ENCODE measurements at regions not wholly inside any gene's neighbourhood (a gene's known extent, or its start where the extent isn't known, plus 50 kb on each side); places are given as distances from the start of the nearest gene placed in this dataset.

- Histone ChIP-seq H3K9me3 (replicated peaks in 1 of 2; ENCODE audit: control insufficient read depth in 1 of 2, insufficient read depth in 1 of 2, low read length in 2 of 2) (no peaks in the 10 kb centered on the region), H4K20me1 (ENCODE audit: insufficient read depth, low read length) (no peaks in the 10 kb centered on the region), H3K27me3 (ENCODE audit: control insufficient read depth in 2 of 2, insufficient read depth in 2 of 2, low read length in 2 of 2) (peaks cover 7 to 11% of the 10 kb centered on the region in 2 donors), H3K4me1 (ENCODE audit: control insufficient read depth in 1 of 2, insufficient read depth in 2 of 2, low read length in 2 of 2) (no peaks in the 10 kb centered on the region), H3K79me2 (ENCODE audit: insufficient read depth, low read length) (no peaks in the 10 kb centered on the region), H3K4me2 (replicated peaks; ENCODE audit: extremely low read depth, low read length, poor library complexity, severe bottlenecking) (no peak overlapping the region), H3K4me3 (replicated peaks in 1 of 3; ENCODE audit: low read depth in 2 of 3, low read length in 3 of 3) (no peak overlapping the region), H3K27ac (ENCODE audit: low read depth in 1 of 2, low read length in 2 of 2) (no peak overlapping the region), H3K9ac (ENCODE audit: insufficient read depth, low read length, poor library complexity, severe bottlenecking) (no peak overlapping the region), H3K36me3 (replicated peaks in 1 of 2; ENCODE audit: control insufficient read depth in 1 of 2, insufficient read depth in 2 of 2, low read length in 2 of 2) (no peaks in the 10 kb centered on the region), H2AFZ (ENCODE audit: insufficient read depth, low read depth, low read length, poor library complexity, severe bottlenecking) (no peak overlapping the region)
- Mint-ChIP-seq H3K4me3 (no peak overlapping the region), H3K27ac (no peak overlapping the region), H3K36me3 (no peaks in the 10 kb centered on the region), H3K9me3 (peaks cover 0 to 10% (median 0%) of the 10 kb centered on the region in 7 donors), H3K4me1 (no peaks in the 10 kb centered on the region), H3K27me3 (ENCODE audit: low read depth in 3 of 3) (peaks cover 8 to 26% (median 22%) of the 10 kb centered on the region in 3 donors)
- no peak for DNase-seq
- intact Hi-C loops (cut with micrococcal nuclease), result no loop called here
- no peak for TF ChIP-seq CTCF (IDR thresholded peaks at IDR 0.05)
Measured at GRCh38 chr1:17908945-17909344, 153.8 kb downstream of the ACTL8 start.

- H4K20me1 ChIP-seq (ENCODE audit: insufficient read depth, low read length), result no peaks in the 10 kb centered on the region
- H3K79me2 ChIP-seq (ENCODE audit: insufficient read depth, low read length), result no peaks in the 10 kb centered on the region
- no peaks in the 10 kb centered on the region for H3K4me1 Mint-ChIP-seq
- H3K27ac ChIP-seq (ENCODE audit: low read depth in 1 of 2, low read length in 2 of 2), result no peak overlapping the region
- H3K27ac Mint-ChIP-seq, result peak overlapping the region in 1 of 7 donors; percentile 59
- H3K9me3 ChIP-seq (replicated peaks in 1 of 2; ENCODE audit: control insufficient read depth in 1 of 2, insufficient read depth in 1 of 2, low read length in 2 of 2), result no peaks in the 10 kb centered on the region
- H3K9ac ChIP-seq (ENCODE audit: insufficient read depth, low read length, poor library complexity, severe bottlenecking), result no peak overlapping the region
- peaks cover 8 to 24% (median 22%) of the 10 kb centered on the region in 3 donors for H3K27me3 Mint-ChIP-seq (ENCODE audit: low read depth in 3 of 3)
- no peak overlapping the region for H3K4me3 ChIP-seq (replicated peaks in 1 of 3; ENCODE audit: low read depth in 2 of 3, low read length in 3 of 3)
- no peak overlapping the region for H2AFZ ChIP-seq (ENCODE audit: insufficient read depth, low read depth, low read length, poor library complexity, severe bottlenecking)
- WGBS (ENCODE audit: insufficient coverage), result no CpG with 5 or more reads among the region's 4 CpGs
- H3K9me3 Mint-ChIP-seq, result peaks cover 0 to 10% (median 0%) of the 10 kb centered on the region in 7 donors
- no peaks in the 10 kb centered on the region for H3K36me3 ChIP-seq (replicated peaks in 1 of 2; ENCODE audit: control insufficient read depth in 1 of 2, insufficient read depth in 2 of 2, low read length in 2 of 2)
- no peak overlapping the region for H3K4me2 ChIP-seq (replicated peaks; ENCODE audit: extremely low read depth, low read length, poor library complexity, severe bottlenecking)
- H3K27me3 ChIP-seq (ENCODE audit: control insufficient read depth in 2 of 2, insufficient read depth in 2 of 2, low read length in 2 of 2), result peaks cover 7 to 11% of the 10 kb centered on the region in 2 donors
- H3K4me3 Mint-ChIP-seq, result no peak overlapping the region
- H3K4me1 ChIP-seq (ENCODE audit: control insufficient read depth in 1 of 2, insufficient read depth in 2 of 2, low read length in 2 of 2), result no peaks in the 10 kb centered on the region
- no peaks in the 10 kb centered on the region for H3K36me3 Mint-ChIP-seq
- TF ChIP-seq CTCF (IDR thresholded peaks at IDR 0.05), result no peak
- DNase-seq, result no peak
- intact Hi-C loops (cut with micrococcal nuclease), result no loop called here
Measured at GRCh38 chr1:17909634-17910033, 154.5 kb downstream of the ACTL8 start.

Measured in CD14-positive monocyte (primary cell).